Loucy (cell line): ENCODE measurements at regions not wholly inside any gene's neighbourhood (a gene's known extent, or its start where the extent isn't known, plus 50 kb on each side); places are given as distances from the start of the nearest gene placed in this dataset.

Source experiments
- H2AFZ ChIP-seq: fragments of 200-600 bp; sonication (generic); 2 replicates; pipeline ENCODE4 v1.6.0; 2016; ENCODE audit warnings: antibody characterized with exemption, mild to moderate bottlenecking, low read length, moderate library complexity
- H3F3A ChIP-seq: fragments of 200-600 bp; 2 replicates; pipeline ENCODE4 v1.6.0; 2016; ENCODE audit warnings: antibody characterized with exemption, low read depth, mild to moderate bottlenecking
- H3K27me3 ChIP-seq: fragments of 200-600 bp; sonication (generic); 2 replicates; pipeline ENCODE4 v1.6.1; 2014; ENCODE audit warnings: low read length, mild to moderate bottlenecking; ENCODE audit not compliant: insufficient read depth, poor library complexity, severe bottlenecking
- H3K36me3 ChIP-seq: fragments of 200-600 bp; sonication (generic); 2 replicates; pipeline ENCODE4 v1.6.1; 2016; ENCODE audit warnings: low read length; ENCODE audit not compliant: insufficient read depth
- H3K4me1 ChIP-seq: fragments of 200-600 bp; sonication (generic); 2 replicates; pipeline ENCODE4 v1.5.1; 2014; ENCODE audit warnings: low read length, mild to moderate bottlenecking; ENCODE audit not compliant: insufficient read depth, poor library complexity, severe bottlenecking
- H3K4me2 ChIP-seq: fragments of 200-600 bp; sonication (generic); 2 replicates; pipeline ENCODE4 v1.6.0; 2014; ENCODE audit warnings: antibody characterized with exemption, low read length, low read depth, mild to moderate bottlenecking; ENCODE audit not compliant: poor library complexity, severe bottlenecking
- H3K4me3 ChIP-seq: fragments of 200-600 bp; sonication (generic); 2 replicates; pipeline ENCODE4 v1.5.1; 2014; ENCODE audit warnings: low read length, mild to moderate bottlenecking, mixed read lengths; ENCODE audit not compliant: poor library complexity, severe bottlenecking
- H3K79me2 ChIP-seq: fragments of 200-600 bp; sonication (generic); 2 replicates; pipeline ENCODE4 v1.6.1; 2014; ENCODE audit warnings: low read length; ENCODE audit not compliant: insufficient read depth
- H3K9ac ChIP-seq: fragments of 200-600 bp; sonication (generic); 2 replicates; pipeline ENCODE4 v1.6.0; 2014; ENCODE audit warnings: mild to moderate bottlenecking, low read depth, low read length, moderate library complexity; ENCODE audit not compliant: poor library complexity, severe bottlenecking
- H3K9me2 ChIP-seq: fragments of 200-600 bp; sonication (generic); replicated peaks from 2 replicates; pipeline ENCODE4 v1.6.1; 2016; ENCODE audit warnings: low read depth, low read length, mixed read lengths
- H3K9me3 ChIP-seq: fragments of 200-600 bp; sonication (generic); 2 replicates; pipeline ENCODE4 v1.6.1; 2014; ENCODE audit warnings: mild to moderate bottlenecking, antibody characterized with exemption, low read length, low read depth; ENCODE audit not compliant: insufficient read depth
- H4K20me1 ChIP-seq: fragments of 200-600 bp; sonication (generic); 2 replicates; pipeline ENCODE4 v1.6.0; 2014; ENCODE audit warnings: antibody characterized with exemption, low read length, mild to moderate bottlenecking; ENCODE audit not compliant: insufficient read depth, poor library complexity, severe bottlenecking
- EZH2phosphoT487 ChIP-seq: fragments of 200-600 bp; IDR thresholded peaks from 2 replicates; pipeline ENCODE4 v1.6.1; 2018; ENCODE audit warnings: antibody characterized with exemption, mild to moderate bottlenecking, moderate library complexity, borderline replicate concordance
- TF ChIP-seq, protein P1 (sequence below): fragments of 200-600 bp; sonication (generic); conservative IDR thresholded peaks from 2 replicates; pipeline ENCODE4 v1.5.1; 2014; ENCODE audit warnings: mild to moderate bottlenecking, antibody characterized with exemption, low read length

- Histone ChIP-seq H3K27me3 (no peaks in the 10 kb centered on the region), H3F3A (no peaks in the 10 kb centered on the region), H3K4me3 (no peak overlapping the region), H4K20me1 (no peaks in the 10 kb centered on the region), H3K79me2 (no peaks in the 10 kb centered on the region), H3K4me2 (no peak overlapping the region), H3K4me1 (no peaks in the 10 kb centered on the region), H3K9me3 (no peaks in the 10 kb centered on the region), H3K9ac (no peak overlapping the region), H2AFZ (no peak overlapping the region), H3K36me3 (no peaks in the 10 kb centered on the region), H3K9me2 (no peaks in the 10 kb centered on the region)
- no peak for TF ChIP-seq EZH2phosphoT487
- TF ChIP-seq, protein P1, sequence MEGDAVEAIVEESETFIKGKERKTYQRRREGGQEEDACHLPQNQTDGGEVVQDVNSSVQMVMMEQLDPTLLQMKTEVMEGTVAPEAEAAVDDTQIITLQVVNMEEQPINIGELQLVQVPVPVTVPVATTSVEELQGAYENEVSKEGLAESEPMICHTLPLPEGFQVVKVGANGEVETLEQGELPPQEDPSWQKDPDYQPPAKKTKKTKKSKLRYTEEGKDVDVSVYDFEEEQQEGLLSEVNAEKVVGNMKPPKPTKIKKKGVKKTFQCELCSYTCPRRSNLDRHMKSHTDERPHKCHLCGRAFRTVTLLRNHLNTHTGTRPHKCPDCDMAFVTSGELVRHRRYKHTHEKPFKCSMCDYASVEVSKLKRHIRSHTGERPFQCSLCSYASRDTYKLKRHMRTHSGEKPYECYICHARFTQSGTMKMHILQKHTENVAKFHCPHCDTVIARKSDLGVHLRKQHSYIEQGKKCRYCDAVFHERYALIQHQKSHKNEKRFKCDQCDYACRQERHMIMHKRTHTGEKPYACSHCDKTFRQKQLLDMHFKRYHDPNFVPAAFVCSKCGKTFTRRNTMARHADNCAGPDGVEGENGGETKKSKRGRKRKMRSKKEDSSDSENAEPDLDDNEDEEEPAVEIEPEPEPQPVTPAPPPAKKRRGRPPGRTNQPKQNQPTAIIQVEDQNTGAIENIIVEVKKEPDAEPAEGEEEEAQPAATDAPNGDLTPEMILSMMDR, result no peak
Measured at GRCh38 chr2:21429747-21430146, 306.0 kb downstream of the TDRD15 start.

- Histone ChIP-seq H3K4me2 (no peak overlapping the region), H4K20me1 (no peaks in the 10 kb centered on the region), H3K79me2 (no peaks in the 10 kb centered on the region), H3K27me3 (no peaks in the 10 kb centered on the region), H3K9me3 (no peaks in the 10 kb centered on the region), H2AFZ (no peak overlapping the region), H3K4me1 (no peaks in the 10 kb centered on the region), H3K9ac (no peak overlapping the region), H3F3A (no peaks in the 10 kb centered on the region), H3K4me3 (no peak overlapping the region), H3K36me3 (no peaks in the 10 kb centered on the region), H3K9me2 (no peaks in the 10 kb centered on the region)
- no peak for TF ChIP-seq EZH2phosphoT487
- TF ChIP-seq, protein P1, result no peak
Measured at GRCh38 chr2:21431078-21431477, 307.3 kb downstream of the TDRD15 start.

GRCh38 chr2:21438949-21439348, 315.2 kb downstream of the TDRD15 start:
- no peaks in the 10 kb centered on the region for H3K9me3 ChIP-seq
- H4K20me1 ChIP-seq, result no peaks in the 10 kb centered on the region
- H3K4me3 ChIP-seq, result no peak overlapping the region
- no peaks in the 10 kb centered on the region for H3K79me2 ChIP-seq
- H3K4me2 ChIP-seq, result no peak overlapping the region
- no peaks in the 10 kb centered on the region for H3K9me2 ChIP-seq
- H3K4me1 ChIP-seq, result no peaks in the 10 kb centered on the region
- no peaks in the 10 kb centered on the region for H3F3A ChIP-seq
- H2AFZ ChIP-seq, result no peak overlapping the region
- TF ChIP-seq, protein P1, result no peak
- TF ChIP-seq EZH2phosphoT487, result no peak
- H3K9ac ChIP-seq, result no peak overlapping the region
- no peaks in the 10 kb centered on the region for H3K36me3 ChIP-seq
- no peaks in the 10 kb centered on the region for H3K27me3 ChIP-seq
